K562 (cell line): ENCODE measurements at regions not wholly inside any gene's neighbourhood (a gene's known extent, or its start where the extent isn't known, plus 50 kb on each side); places are given as distances from the start of the nearest gene placed in this dataset.

Experiments
- ATAC-seq: fragments of 200-7000 bp; cut with Tn5 transposase; 3 replicates; pipeline ENCODE4 v1.9.1; 2020; ENCODE audit warnings: moderate library complexity
- BruUV-seq: library from RNA; stranded (reverse); fragments of 400-500 nt; replicated peaks from 2 replicates; lab custom pipeline; 2021; lab: Mats Ljungman, UMichigan
- CTCF ChIA-PET: fragments of 300-600 bp; formaldehyde crosslinking; extraction: SDS; loops from one replicate; lab custom pipeline; 2021; ENCODE audit warnings: low intra/inter-chr PET ratio; lab: Yijun Ruan, JAX
- POLR2A ChIA-PET: fragments of 300-600, 350-650 bp; sonication (Branson Sonifier 250); formaldehyde crosslinking; extraction: SDS; loops from one replicate; lab custom pipeline; 2021; ENCODE audit warnings: antibody characterized with exemption, inconsistent platforms; lab: Yijun Ruan, JAX
- DNase-seq, 4 experiments: peaks; one replicate each; pipeline versions ENCODE4 v3.0.0 to v3.0.0-alpha.2; 2011 to 2018; ENCODE audit warnings: low spot score in 3 of 4, mixed read lengths in 3 of 4; ENCODE audit errors: extremely low read depth in 1 of 4
- FAIRE-seq: peaks from 2 replicates; lab custom pipeline; 2011; peaks lifted over from hg19 to GRCh38; lab: Jason Lieb, UNC
- H2AFZ ChIP-seq: 2 replicates; pipeline ENCODE4 v1.6.0; 2011; ENCODE audit warnings: low read depth, low read length, control low read depth, inconsistent platforms
- H3K27ac ChIP-seq: fragments of 200-600 bp; 3 replicates; pipeline ENCODE4 v1.8.0; 2011; ENCODE audit warnings: low read depth, mild to moderate bottlenecking, control low read depth, inconsistent platforms, low read length, moderate library complexity, mixed read lengths; ENCODE audit errors: extremely low read depth
- H3K27me3 ChIP-seq, 2 experiments: fragments of 300-600 bp in 1 of 2; 2 replicates in 1 of 2; 3 replicates in 1 of 2; pipeline versions ENCODE4 v1.6.0 to v1.8.0; 2011; ENCODE audit warnings: inconsistent platforms in 2 of 2, low read length in 2 of 2, mild to moderate bottlenecking in 1 of 2, mixed read lengths in 1 of 2, moderate library complexity in 1 of 2; ENCODE audit not compliant: control insufficient read depth in 2 of 2, insufficient read depth in 2 of 2
- H3K36me3 ChIP-seq: fragments of 300-600 bp; 3 replicates; pipeline ENCODE4 v1.8.0; 2011; ENCODE audit warnings: mild to moderate bottlenecking, low read length, inconsistent platforms; ENCODE audit not compliant: control insufficient read depth, insufficient read depth
- H3K4me1 ChIP-seq, 2 experiments: fragments of 200-600 bp in 1 of 2; replicated peaks in 1 of 2; 2 replicates in 1 of 2; 3 replicates in 1 of 2; pipeline versions ENCODE4 v1.5.1 to v1.8.0; 2011; ENCODE audit warnings: inconsistent platforms in 2 of 2, low read length in 2 of 2, mild to moderate bottlenecking in 1 of 2, mixed read lengths in 1 of 2, moderate library complexity in 1 of 2; ENCODE audit not compliant: control insufficient read depth in 2 of 2, insufficient read depth in 2 of 2
- H3K4me2 ChIP-seq: 2 replicates; pipeline ENCODE4 v1.6.1; 2011; ENCODE audit warnings: low read length, control low read depth, inconsistent platforms, mixed read lengths; ENCODE audit not compliant: insufficient read depth
- H3K4me3 ChIP-seq: fragments of 200-600 bp; sonication (generic), shearing (Covaris generic); 2 replicates; pipeline ENCODE4 v1.5.1; 2016; ENCODE audit warnings: control low read depth, inconsistent platforms
- H3K79me2 ChIP-seq: fragments of 200-600 bp; 3 replicates; pipeline ENCODE4 v1.8.0; 2011; ENCODE audit warnings: low read length, inconsistent platforms; ENCODE audit not compliant: control insufficient read depth, insufficient read depth
- H3K9ac ChIP-seq, 2 experiments: 2 replicates each; pipeline versions ENCODE4 v1.6.0 to v1.6.1; 2011; ENCODE audit warnings: low read depth in 2 of 2, low read length in 2 of 2, control low read depth in 1 of 2, inconsistent platforms in 1 of 2, mild to moderate bottlenecking in 1 of 2, mixed read lengths in 1 of 2; ENCODE audit not compliant: insufficient read depth in 1 of 2
- H3K9me1 ChIP-seq: one replicate; pipeline ENCODE4 v1.6.0; 2011; ENCODE audit warnings: inconsistent platforms, mild to moderate bottlenecking, low read length, moderate library complexity; ENCODE audit not compliant: control insufficient read depth, insufficient read depth
- H3K9me3 ChIP-seq: replicated peaks from 2 replicates; pipeline ENCODE4 v1.5.1; 2011; ENCODE audit warnings: low read depth, low read length, inconsistent platforms; ENCODE audit not compliant: control insufficient read depth, insufficient read depth
- H4K20me1 ChIP-seq: replicated peaks from 2 replicates; pipeline ENCODE4 v1.6.1; 2011; ENCODE audit warnings: low read length, inconsistent platforms, mixed read lengths; ENCODE audit not compliant: control insufficient read depth, insufficient read depth
- CBFB ChIP-seq: sonication (generic); formaldehyde crosslinking; IDR thresholded peaks from 2 replicates; pipeline ENCODE4 v1.4.0; 2020; ENCODE audit warnings: mild to moderate bottlenecking, missing genetic modification reagents
- MAX ChIP-seq: sonication (generic); formaldehyde crosslinking; IDR thresholded peaks from 2 replicates; pipeline ENCODE4 v1.9.0; 2022; ENCODE audit warnings: mild to moderate bottlenecking, missing genetic modification reagents
- THRB ChIP-seq: fragments of 450-650 bp; formaldehyde crosslinking; conservative IDR thresholded peaks from 2 replicates; pipeline ENCODE4 v1.4.0; 2022; ENCODE audit warnings: mild to moderate bottlenecking, missing genetic modification characterization
- ZBTB1 ChIP-seq: sonication (generic); formaldehyde crosslinking; IDR thresholded peaks from 2 replicates; pipeline ENCODE4 v1.8.1; 2023; ENCODE audit warnings: missing genetic modification reagents, low read depth, mild to moderate bottlenecking, borderline replicate concordance
- ZBTB5 ChIP-seq: fragments of 450-650 bp; IDR thresholded peaks from 2 replicates; pipeline ENCODE4 v1.6.1; 2017; ENCODE audit warnings: antibody characterized with exemption
- ZBTB8A ChIP-seq: fragments of 450-650 bp; IDR thresholded peaks from 2 replicates; pipeline ENCODE4 v1.6.1; 2018; ENCODE audit warnings: mild to moderate bottlenecking, moderate library complexity; ENCODE audit not compliant: partially characterized antibody
- WGBS: fragments of 100-300 bp; shearing (Covaris generic); methylation state at CpG from one replicate; pipeline ENCODE4 v1.1.6; 2016; ENCODE audit warnings: low coverage, mixed read lengths; ENCODE audit not compliant: insufficient coverage; ENCODE audit errors: missing lambda C conversion rate; 5-methylcytosine and 5-hydroxymethylcytosine counted together
- in situ Hi-C: fragments of 300-500 bp; cut with MboI; formaldehyde crosslinking; loops from 4 replicates; pipeline ENCODE4 v1.15.0; 2018; ENCODE audit warnings: inconsistent platforms, mixed read lengths
- intact Hi-C: fragments of 100-400 bp; cut with micrococcal nuclease; formaldehyde crosslinking; loops from 2 replicates; pipeline ENCODE4 v1.14.2; 2022

GRCh38 chrX:11016728-11017127, 94.4 kb upstream of the HCCS start:
- ATAC-seq (no peak), FAIRE-seq (no peak), DNase-seq (no peak)
- H3K9me1 ChIP-seq, result no peaks in the 10 kb centered on the region
- no peaks in the 10 kb centered on the region for H4K20me1 ChIP-seq
- ChIA-PET POLR2A (no interaction called here), CTCF (no interaction called here)
- no peaks in the 10 kb centered on the region for H3K36me3 ChIP-seq
- H3K4me3 ChIP-seq, result no peak overlapping the region
- BruUV-seq, result no TSS peak
- no peaks in the 10 kb centered on the region for H3K9me3 ChIP-seq
- no peaks in the 10 kb centered on the region for H3K27me3 ChIP-seq
- H3K79me2 ChIP-seq, result no peaks in the 10 kb centered on the region
- TF ChIP-seq ZBTB1 (no peak), ZBTB5 (no peak), THRB (CRISPR knock-in tag) (no peak), ZBTB8A (no peak), MAX (no peak), CBFB (CRISPR knock-in tag) (no peak)
- in situ Hi-C loops, result no loop called here
- no peaks in the 10 kb centered on the region for H3K4me1 ChIP-seq
- intact Hi-C loops, result no loop called here
- H3K27ac ChIP-seq, result no peak overlapping the region
- H2AFZ ChIP-seq, result no peak overlapping the region
- 0% methylated on average over 1 of the region's 1 CpG for WGBS
- H3K4me2 ChIP-seq, result no peak overlapping the region
- no peak overlapping the region for H3K9ac ChIP-seq
